GM18873 (cell line): ENCODE measurements at regions not wholly inside any gene's neighbourhood (a gene's known extent, or its start where the extent isn't known, plus 50 kb on each side); places are given as distances from the start of the nearest gene placed in this dataset.
"Not testable (repeated sequence)": the region's sequence is repeated elsewhere in the genome, so short reads cannot be mapped to it uniquely, and the experiment has no call there.

Experiments used
- ATAC-seq: cut with Tn5 transposase; IDR thresholded peaks from one replicate; pipeline ENCODE4 v1.9.1; 2021; ENCODE audit warnings: mild to moderate bottlenecking, moderate library complexity, moderate number of reproducible peaks; ENCODE audit not compliant: unreplicated experiment, low FRiP score

DNA sequence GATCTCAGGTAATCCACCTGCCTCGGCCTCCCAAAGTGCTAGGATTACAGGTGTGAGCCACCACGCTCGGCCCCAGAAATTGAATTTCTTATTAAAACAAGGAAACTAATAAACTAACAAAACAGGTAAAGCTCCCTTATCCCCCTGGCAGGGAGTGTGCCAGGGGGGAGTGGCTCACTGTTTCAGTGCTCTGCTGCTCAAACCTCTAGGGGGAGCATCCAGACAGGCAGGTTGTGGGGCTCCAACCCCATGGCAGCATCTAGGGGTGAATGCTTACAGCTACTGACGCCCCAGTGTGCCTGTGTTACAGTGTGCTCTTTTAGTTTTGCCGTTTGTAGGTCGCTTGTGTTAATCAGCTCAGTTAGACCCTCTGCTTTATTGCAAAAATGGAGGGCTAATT lies 605.0 kb downstream of the GABRG1 start:
- ATAC-seq: no peak

DNA sequence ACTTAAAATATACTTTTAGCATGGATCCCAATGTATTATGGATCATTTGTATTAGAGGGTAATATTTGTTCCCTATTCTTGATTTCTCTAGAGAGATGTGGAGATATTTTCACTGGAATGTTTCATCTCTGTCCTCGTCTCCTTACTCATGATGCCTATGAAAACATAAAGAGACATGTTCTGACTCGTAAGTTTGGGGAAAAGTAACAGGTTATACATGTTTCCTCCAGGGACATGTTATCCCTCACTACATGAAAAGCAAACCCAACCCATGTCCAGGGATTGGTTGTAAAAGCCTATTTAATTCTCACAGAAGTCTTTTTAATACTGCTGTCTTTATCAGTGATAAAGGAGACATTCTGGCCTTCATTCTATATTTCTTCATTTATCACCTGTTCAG lies 621.4 kb downstream of the GABRG1 start:
- no peak for ATAC-seq

DNA sequence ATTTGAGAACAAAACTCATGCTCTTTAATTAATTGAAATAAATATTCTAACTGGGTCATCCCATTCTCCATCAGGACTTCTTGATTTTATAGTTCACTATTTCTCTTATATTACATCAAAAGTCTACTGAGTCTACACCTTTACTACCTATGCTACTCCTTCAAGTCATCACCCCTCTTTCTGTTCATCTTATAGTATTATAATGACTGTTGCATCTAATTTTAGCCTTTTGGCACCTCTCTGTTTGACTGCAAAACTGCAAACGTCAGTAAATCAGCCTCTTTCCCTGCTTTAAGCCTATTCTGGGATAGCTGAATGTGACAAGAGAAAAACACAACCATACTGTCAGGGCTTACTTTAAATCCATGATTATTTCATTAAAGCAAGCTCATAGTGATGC lies 639.1 kb downstream of the GABRG1 start:
- ATAC-seq: no peak

DNA sequence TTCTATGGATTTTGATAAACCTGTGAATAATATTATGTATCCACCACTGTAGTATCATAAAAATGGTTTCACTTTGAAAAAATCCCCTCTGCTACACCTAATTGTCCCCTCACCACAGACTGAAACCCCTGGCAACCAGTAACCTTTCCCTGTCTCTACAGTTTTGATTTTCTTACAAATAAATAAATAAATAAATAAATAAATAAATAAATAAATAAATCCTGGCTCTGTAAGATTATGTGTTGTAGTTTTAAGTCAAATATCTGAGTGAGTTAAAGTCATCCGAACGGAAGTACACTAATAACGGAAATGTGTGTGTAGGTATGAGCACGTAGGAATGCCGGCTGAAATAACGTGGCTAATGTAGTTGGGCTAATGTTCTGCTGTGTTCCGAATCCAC lies 641.5 kb downstream of the GABRG1 start:
- ATAC-seq: no peak

DNA sequence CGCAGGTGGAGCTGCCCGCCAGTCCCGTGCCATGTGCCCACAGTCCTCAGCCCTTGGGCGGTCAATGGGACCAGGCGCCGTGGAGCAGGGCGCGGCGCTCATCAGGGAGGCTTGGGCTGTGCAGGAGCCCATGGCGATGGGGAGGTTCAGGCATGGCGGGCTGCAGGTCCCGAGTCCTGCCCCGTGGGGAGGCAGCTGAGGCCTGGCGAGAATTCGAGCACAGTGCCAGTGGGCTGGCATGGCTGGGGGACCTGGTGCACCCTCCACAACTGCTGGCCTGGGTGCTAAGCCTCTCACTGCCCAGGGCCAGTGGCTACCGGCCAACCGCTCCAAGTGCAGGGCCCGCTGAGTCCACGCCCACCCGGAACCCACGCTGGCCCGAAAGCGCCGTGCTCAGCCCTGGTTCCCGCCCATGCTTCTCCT lies 646.5 kb downstream of the GABRG1 start:
- no peak for ATAC-seq

DNA sequence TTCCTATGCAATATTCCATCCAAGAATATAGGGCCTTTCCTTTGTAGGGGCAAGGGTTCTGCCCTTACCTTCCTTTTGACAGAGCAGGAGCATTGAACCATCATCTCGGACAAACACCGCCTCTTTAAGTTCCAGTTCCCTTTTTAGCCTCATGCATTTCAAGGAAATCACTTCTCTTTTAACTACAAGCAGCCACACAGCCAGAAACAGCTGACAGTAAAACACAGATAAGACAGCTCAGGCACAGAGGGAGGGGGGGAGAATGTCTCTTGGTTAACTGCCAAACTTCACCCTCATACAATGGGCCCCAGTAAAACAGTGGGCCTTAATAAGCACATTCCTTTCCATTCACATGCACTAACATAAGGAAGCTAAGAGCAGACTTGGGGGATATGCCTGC lies 648.3 kb downstream of the GABRG1 start:
- no peak for ATAC-seq

DNA sequence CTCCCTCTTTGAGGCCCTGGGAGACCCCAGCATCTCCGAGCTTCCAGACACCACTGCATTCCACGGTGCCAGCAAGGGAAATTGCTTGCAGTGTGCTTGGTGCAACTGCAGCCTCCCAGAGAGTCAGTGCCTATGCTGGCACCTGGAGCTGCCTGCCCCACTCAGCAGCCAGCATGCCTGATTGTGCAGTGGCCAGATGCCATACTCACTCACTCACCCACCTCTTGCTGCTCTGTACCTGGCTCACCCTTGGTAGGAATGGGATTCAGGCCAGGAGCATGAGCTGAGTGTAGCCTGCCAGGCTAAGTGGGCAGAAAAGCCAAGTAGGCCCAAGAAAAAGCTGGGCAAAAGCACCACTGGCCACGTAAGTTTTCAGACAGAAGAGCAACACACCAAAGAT lies 651.4 kb downstream of the GABRG1 start:
- no peak for ATAC-seq

DNA sequence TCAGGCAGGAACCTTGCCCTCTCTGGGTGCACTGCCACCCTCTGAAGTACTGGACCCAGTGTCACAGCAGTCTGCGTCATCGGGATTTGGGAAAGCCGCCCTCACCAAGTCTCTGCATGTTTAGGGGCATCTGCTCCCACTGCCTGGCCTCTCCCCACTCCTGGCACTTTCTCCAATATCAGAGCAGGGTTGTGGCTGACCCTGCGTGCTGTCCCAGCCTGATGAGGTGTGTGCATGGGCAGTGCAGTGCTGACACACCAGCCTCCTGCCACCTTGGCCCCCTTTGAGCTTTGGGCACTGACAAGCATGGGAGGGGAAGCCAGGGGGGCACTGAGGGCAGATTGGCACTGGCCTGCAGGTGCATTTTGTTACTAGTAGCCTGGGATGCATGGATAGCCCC lies 652.5 kb downstream of the GABRG1 start:
- ATAC-seq: no peak

DNA sequence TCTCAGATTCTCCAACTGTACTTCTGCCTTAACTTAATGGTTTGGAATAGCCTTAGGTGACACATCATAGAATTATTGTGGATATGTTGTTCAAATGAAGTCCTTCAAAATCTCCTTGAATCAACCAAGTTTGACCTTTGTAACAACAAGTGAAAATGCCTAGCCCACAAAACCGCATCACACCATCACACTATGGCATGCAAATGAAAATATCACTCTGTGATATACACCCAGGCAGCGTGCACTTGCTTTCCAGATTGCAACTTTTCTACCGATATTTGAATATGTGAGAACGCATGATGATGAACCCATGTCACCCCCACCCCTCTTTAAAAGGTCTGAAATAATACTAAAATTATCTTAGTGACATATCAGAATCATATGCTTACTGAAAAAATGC lies 656.7 kb downstream of the GABRG1 start:
- no peak for ATAC-seq

DNA sequence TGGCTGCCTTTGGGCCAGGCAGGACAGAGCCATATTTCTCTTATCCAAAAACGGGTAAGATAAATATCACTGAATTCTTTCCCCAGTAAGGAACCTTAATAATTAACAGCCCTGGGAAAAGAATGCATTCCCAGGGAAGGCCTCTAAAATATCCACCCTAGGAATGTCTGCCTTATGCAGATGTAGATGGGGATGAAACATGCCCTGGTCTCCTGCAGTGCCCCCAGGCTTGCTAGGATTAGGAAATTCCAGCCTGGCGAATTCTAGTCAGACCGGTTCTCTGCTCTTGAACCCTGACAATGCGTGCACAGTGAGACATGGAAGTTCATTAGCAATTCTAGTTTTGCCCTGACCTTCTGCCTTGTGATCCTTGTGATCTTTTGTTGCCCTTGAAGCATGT lies 663.7 kb downstream of the GABRG1 start:
- not testable (repeated sequence) for ATAC-seq

DNA sequence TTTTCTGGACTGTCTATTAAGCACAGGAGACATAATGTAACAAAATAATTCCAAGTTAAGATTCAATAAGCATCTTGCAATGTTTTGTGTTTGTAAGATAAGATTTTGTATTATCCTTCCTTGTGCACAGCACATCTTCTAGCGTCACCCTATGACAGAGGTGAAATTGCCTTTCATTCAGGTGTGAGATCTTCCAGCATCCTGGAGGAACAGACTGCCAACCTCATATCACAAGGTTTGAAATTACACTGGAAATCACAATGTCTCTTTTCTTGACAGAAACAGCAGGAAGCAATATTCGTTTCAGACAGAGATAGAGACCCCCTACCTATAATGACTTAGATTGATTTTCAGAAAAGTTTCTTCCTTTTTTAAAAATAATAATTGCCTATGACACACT lies 668.6 kb downstream of the GABRG1 start:
- no peak for ATAC-seq

DNA sequence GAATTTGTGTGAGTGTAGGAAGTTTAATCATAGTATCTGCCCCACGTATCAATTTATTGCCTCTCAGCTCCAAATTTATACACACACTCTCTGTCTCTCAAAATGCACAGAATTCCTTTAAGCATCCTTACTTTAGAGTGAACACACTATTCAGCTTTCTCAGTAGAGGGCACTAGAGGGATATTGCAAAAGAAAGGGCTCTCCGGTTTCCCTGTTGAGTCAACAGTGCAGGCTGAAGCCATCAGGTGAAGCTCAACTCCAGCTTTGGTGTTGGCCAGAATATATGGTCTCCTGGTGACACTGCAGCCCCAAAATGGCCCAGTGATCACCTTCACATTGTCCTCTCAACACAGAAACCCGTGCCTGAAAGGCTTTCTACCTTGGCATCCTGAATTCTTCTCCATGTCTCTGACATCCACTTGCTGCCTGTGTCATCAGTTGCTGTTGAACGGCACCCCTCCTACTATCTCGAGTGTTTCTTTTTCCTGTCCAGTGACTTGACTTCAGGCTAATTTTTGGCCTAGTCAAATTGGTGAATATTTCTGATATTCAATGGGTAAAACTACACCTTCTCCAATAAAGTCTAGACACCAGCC lies 670.5 kb downstream of the GABRG1 start:
- ATAC-seq: no peak

DNA sequence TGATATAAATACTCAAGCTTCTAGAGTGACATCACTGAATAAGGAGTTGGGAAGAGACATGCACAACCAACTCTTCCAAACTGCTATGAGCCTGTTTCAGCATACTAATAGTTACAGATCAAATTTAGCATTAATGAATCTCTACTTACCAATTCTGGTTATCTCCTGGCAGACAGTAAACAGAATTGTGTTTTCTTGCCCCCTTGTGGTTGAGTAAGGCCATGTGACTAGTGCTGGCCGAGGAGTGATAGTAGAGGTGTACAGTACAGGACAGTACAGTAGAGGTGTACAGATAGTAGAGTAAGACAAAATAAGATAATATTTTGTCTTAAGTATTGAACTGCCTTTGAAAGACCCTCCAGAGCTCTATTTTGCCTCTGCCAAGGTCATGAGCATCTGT lies 681.4 kb downstream of the GABRG1 start:
- no peak for ATAC-seq

DNA sequence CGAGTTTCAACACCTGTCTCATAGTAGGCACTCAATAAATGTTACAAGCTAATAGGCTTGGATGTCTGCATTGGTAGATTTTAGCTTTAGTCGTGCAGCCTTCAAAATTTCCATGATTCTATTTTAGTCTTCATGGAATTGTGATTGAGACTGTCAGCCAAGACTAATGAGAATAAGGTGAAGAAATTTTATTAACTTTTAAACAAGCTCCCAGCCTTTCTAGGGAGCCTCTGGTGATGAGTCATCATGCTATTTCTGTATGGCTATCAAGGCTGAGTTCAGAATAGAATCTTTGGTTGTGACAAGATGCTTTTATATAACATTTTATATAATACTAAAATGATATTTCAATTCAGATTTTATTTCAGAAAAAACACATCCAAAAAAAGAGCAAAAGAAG lies 685.8 kb downstream of the GABRG1 start:
- no peak for ATAC-seq

DNA sequence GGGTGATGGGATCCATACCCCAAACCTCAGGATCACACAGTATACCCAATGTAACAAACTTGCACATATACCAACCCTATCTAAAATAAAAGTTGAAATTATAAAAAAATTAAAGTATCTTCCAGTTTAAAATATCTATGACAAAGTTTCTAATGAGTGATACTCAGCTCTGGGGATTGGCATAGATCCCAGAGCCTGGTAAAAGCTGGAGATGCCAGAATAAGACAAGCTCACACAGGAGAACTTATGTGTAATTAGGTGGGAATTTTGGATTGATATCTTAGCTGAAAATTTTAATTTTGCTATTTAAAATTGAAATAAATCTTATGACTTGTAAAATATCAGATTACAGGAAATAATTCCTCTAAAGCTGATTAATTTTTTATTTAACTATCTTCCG lies 686.5 kb downstream of the GABRG1 start:
- no peak for ATAC-seq

DNA sequence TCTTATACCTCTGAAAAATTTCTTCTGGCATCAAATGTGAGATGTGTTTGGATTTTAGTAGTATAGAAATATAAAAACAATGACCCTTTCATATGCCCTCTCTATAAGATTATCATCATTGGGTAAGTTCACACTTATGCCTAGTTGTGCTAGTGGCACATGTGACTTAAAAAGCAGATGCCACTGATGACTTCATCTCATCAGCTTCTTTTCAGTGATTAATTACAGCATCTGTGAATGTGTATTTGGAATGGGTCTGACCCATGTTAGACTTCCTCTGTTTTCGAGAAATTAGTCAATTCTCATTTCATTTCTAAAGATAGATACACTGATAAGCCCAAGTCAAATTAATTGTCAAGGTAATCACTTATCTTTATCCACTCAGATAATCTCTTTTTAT lies 698.7 kb downstream of the GABRG1 start:
- no peak for ATAC-seq

DNA sequence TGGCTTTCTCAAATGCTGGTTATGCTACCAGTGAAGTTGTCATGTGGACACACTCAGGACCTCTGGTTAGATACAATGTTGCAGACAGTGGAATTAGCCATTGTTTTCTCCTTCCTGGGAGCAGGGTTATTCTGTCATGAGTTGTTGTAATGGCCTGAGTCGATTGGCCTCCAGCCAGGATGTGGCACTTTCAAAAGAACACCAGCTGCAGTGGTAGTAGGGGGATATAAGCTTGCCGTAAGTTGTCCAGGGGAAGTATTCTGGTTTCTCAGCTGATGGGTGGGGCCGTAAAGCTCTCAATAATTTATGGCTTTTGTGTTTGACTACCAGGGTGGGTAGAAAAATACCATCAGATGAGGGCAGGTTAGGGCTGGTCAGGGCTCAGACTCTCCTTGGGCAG lies 697.5 kb upstream of the GNPDA2 start:
- no peak for ATAC-seq

DNA sequence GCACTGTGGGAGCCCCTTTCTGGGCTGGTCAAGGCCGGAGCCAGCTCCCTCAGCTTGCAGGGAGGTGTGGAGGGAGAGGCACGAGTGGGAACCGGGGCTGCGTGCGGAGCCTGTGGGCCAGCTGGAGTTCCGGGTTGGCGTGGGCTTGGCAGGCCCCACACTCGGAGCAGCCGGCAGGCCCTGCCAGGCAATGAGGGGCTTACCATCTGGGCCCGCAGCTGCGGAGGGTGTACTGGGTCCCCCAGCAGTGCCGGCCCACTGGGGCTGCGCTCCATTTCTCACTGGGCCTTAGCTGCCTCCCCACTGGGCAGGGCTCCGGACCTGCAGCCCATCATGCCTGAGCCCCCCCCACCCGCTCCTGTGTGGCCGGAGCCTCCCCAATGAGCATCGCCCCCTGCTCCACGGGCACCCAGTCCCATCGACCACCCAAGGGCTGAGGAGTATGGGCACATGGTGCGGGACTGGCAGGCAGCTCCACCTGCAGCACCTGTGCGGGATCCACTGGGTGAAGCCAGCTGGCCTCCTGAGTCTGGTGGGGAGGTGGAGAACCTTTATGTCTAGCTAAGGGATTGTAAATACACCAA lies 693.8 kb upstream of the GNPDA2 start:
- not testable (repeated sequence) for ATAC-seq

DNA sequence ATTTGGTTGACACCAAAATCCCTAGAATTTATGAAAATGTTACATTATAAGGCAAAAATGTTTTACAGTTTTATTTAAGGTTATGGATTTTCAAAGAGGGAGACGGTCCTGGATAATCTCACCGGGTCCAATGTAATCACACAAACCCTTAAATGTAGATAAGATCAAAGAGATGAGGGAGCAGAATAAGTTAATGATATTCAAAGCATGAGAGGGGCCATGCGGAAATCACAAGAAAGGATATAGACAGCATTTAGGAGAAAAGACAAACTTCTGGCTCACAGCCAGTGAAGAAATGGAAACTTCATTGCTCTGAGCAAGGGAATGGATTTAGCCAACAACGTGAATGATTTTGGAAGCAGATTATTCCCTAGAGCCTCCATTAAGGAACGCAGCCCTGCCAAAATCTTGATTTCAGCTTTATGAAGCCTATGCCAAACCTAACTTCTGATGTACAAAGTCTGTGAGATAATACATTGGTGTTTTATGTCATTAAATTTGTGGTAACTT lies 684.4 kb upstream of the GNPDA2 start:
- ATAC-seq: no peak

DNA sequence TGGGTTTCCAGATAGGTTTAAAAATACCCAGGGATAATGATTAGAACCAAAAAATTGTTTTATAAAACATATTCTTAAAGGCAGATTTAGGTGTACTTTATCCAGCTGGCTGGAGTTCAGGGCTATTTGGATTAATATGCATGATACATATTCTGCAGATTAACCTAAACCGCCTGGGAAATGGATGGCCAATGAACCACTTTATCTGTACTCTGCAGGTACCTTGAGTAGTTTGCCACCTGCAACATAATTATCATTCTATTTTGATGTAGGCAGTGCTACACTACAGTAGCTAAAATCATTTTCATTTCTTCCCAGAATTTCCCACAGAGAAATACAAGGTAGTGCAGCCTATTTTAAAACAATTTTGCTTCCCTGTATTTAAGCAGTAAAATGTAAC lies 683.2 kb upstream of the GNPDA2 start:
- ATAC-seq: no peak

DNA sequence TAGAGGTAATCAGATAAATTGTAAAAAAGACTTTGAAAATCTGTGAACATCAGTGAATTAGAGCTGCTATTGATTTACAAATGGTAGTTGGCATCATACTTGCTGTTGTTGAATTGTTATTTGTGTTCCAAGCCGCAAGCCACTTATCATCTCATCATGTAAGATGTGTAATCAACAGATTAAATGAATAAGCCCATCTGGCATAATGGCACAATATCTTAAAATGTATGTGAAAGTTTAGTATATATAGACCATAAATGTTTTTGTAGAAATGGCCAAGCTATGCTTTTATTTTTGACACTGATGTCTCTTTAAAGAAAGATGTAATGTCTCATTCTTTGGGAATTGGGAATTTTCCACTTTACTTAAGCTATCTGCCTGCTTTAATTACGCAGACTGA lies 682.6 kb upstream of the GNPDA2 start:
- no peak for ATAC-seq

DNA sequence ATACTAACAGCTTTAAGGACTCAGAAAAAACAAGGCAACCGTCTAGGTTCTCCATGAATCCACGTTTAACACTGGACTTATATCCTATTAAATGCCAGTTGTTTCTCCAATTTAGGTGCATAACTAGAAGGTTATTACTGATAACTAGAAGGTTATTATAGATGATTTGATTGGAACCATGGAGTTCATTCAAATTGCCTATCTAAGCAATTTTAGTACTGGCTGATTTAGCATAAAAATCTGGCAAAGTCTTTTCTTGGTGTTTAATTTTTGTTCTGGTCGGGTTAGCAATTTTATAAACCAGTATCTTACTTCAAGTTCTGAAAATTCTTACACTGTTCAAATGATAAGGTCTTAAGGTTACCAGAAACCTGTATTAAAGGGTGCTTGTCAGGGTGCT lies 672.8 kb upstream of the GNPDA2 start:
- ATAC-seq: no peak

DNA sequence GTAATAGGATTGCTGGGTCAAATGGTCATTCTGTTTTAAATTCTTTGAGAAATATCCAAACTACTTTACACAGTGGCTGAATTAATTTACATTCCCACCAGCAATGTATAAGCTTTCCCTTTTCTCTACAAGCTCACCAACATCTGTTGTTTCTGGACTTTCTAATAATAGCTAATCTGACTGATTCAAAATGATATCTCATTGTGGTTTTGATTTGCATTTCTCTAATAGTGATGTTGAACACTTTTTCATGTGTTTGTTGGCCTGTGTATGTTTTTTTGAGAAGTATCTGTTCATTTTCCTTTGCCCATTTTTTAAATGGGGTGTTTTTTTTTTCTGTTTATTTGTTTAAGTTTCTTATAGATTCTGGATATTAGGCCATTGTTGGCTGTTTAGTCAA lies 659.0 kb upstream of the GNPDA2 start:
- no peak for ATAC-seq
